Neural cell (in vitro differentiated cells): ENCODE measurements at regions not wholly inside any gene's neighbourhood (a gene's known extent, or its start where the extent isn't known, plus 50 kb on each side); places are given as distances from the start of the nearest gene placed in this dataset.
A peak's percentile ranks its signal among the peaks of the same experiment; 100 is the strongest.

Experiments used
- H2AFZ ChIP-seq: fragments of 200-600, 300-800 bp; sonication (generic), shearing (Covaris generic); 2 replicates; pipeline ENCODE4 v1.6.0; 2014; ENCODE audit warnings: low read depth, mild to moderate bottlenecking, antibody characterized with exemption, low read length, moderate library complexity
- H3F3A ChIP-seq: fragments of 200-600 bp; shearing (Covaris generic); 2 replicates; pipeline ENCODE4 v1.6.1; 2016; ENCODE audit warnings: mild to moderate bottlenecking, moderate library complexity, mixed read lengths, antibody characterized with exemption, low read length; ENCODE audit not compliant: insufficient read depth, poor library complexity, severe bottlenecking
- H3K27ac ChIP-seq: fragments of 200-600, 300-800 bp; sonication (generic), shearing (Covaris generic); 2 replicates; pipeline ENCODE4 v1.5.1; 2014; ENCODE audit warnings: mild to moderate bottlenecking, low read length, moderate library complexity
- H3K27me3 ChIP-seq: fragments of 300-800, 200-600 bp; sonication (generic), shearing (Covaris generic); 2 replicates; pipeline ENCODE4 v1.6.0; 2014; ENCODE audit warnings: mild to moderate bottlenecking, low read depth, low read length, moderate library complexity; ENCODE audit not compliant: insufficient read depth
- H3K36me3 ChIP-seq: fragments of 300-800, 200-600 bp; sonication (generic), shearing (Covaris generic); 2 replicates; pipeline ENCODE4 v1.5.1; 2014; ENCODE audit warnings: mild to moderate bottlenecking, antibody characterized with exemption, low read length, moderate library complexity; ENCODE audit not compliant: insufficient read depth
- H3K4me2 ChIP-seq: fragments of 300-800, 200-600 bp; sonication (generic), shearing (Covaris generic); 2 replicates; pipeline ENCODE4 v1.6.0; 2014; ENCODE audit warnings: mild to moderate bottlenecking, low read length
- H3K4me3 ChIP-seq: fragments of 300-800, 200-600 bp; sonication (generic), shearing (Covaris generic); 2 replicates; pipeline ENCODE4 v1.5.1; 2014; ENCODE audit warnings: mild to moderate bottlenecking, low read length, moderate library complexity
- H3K79me2 ChIP-seq: fragments of 200-600 bp; shearing (Covaris generic); replicated peaks from 2 replicates; pipeline ENCODE4 v1.6.0; 2014; ENCODE audit warnings: mild to moderate bottlenecking, low read length, moderate library complexity; ENCODE audit not compliant: insufficient read depth
- H3K9ac ChIP-seq: fragments of 300-800, 200-600 bp; sonication (generic), shearing (Covaris generic); 2 replicates; pipeline ENCODE4 v1.6.1; 2016; ENCODE audit warnings: mild to moderate bottlenecking, low read length, mixed read lengths
- H3K9me2 ChIP-seq: fragments of 200-600 bp; shearing (Covaris generic); 2 replicates; pipeline ENCODE4 v1.6.1; 2016; ENCODE audit warnings: mild to moderate bottlenecking, low read length, mixed read lengths; ENCODE audit not compliant: insufficient read depth
- H3K9me3 ChIP-seq: fragments of 200-600, 300-800 bp; sonication (generic), shearing (Covaris generic); 2 replicates; pipeline ENCODE4 v1.6.1; 2016; ENCODE audit warnings: mild to moderate bottlenecking, mixed run types, low read length, moderate library complexity, mixed read lengths
- H4K20me1 ChIP-seq: fragments of 200-600 bp; shearing (Covaris generic); 2 replicates; pipeline ENCODE4 v1.6.1; 2016; ENCODE audit warnings: mild to moderate bottlenecking, mixed run types; ENCODE audit not compliant: insufficient read depth
- EP300 ChIP-seq: fragments of 450-650 bp; conservative IDR thresholded peaks from 2 replicates; pipeline ENCODE4 v1.6.1; 2014; ENCODE audit warnings: antibody characterized with exemption, mild to moderate bottlenecking, moderate library complexity; ENCODE audit not compliant: poor library complexity, severe bottlenecking
- EZH2 ChIP-seq: fragments of 200-600, 300-800 bp; shearing (Covaris generic), sonication (generic); IDR thresholded peaks from 2 replicates; pipeline ENCODE4 v1.6.1; 2014; ENCODE audit warnings: antibody characterized with exemption, low read length, borderline replicate concordance, mild to moderate bottlenecking; ENCODE audit not compliant: insufficient read depth, poor library complexity, severe bottlenecking
- MXI1 ChIP-seq: fragments of 450-650 bp; conservative IDR thresholded peaks from 2 replicates; pipeline ENCODE4 v1.6.1; 2014; ENCODE audit warnings: antibody characterized with exemption, mild to moderate bottlenecking; ENCODE audit not compliant: poor library complexity, severe bottlenecking
- POLR2AphosphoS5 ChIP-seq: IDR thresholded peaks from 2 replicates; pipeline ENCODE4 v1.6.1; 2012
- RAD21 ChIP-seq: fragments of 450-650 bp; conservative IDR thresholded peaks from 2 replicates; pipeline ENCODE4 v1.6.1; 2014; ENCODE audit warnings: antibody characterized with exemption, mild to moderate bottlenecking, moderate library complexity
- REST ChIP-seq: IDR thresholded peaks from 2 replicates; pipeline ENCODE4 v1.6.1; 2012; ENCODE audit warnings: borderline replicate concordance
- SMC3 ChIP-seq: fragments of 450-650 bp; conservative IDR thresholded peaks from 2 replicates; pipeline ENCODE4 v1.6.1; 2014; ENCODE audit warnings: antibody characterized with exemption, mild to moderate bottlenecking, moderate library complexity; ENCODE audit not compliant: poor library complexity
- TAF1 ChIP-seq: IDR thresholded peaks from 2 replicates; pipeline ENCODE4 v1.6.1; 2012; ENCODE audit warnings: low read depth
- TF ChIP-seq, protein P1 (sequence below): fragments of 450-650 bp; IDR thresholded peaks from 2 replicates; pipeline ENCODE4 v1.5.1; 2014; ENCODE audit warnings: antibody characterized with exemption, mild to moderate bottlenecking, moderate library complexity; ENCODE audit not compliant: poor library complexity, severe bottlenecking

- H3K27ac ChIP-seq = peak overlapping the region; percentile 9
- H3K9me3 ChIP-seq = no peaks in the 10 kb centered on the region
- H3K9me2 ChIP-seq = no peaks in the 10 kb centered on the region
- no peaks in the 10 kb centered on the region for H4K20me1 ChIP-seq
- H3K9ac ChIP-seq = no peak overlapping the region
- no peak overlapping the region for H2AFZ ChIP-seq
- no peaks in the 10 kb centered on the region for H3F3A ChIP-seq
- no peak overlapping the region for H3K4me2 ChIP-seq
- H3K36me3 ChIP-seq = no peaks in the 10 kb centered on the region
- no peaks in the 10 kb centered on the region for H3K79me2 ChIP-seq
- TF ChIP-seq, protein P1, sequence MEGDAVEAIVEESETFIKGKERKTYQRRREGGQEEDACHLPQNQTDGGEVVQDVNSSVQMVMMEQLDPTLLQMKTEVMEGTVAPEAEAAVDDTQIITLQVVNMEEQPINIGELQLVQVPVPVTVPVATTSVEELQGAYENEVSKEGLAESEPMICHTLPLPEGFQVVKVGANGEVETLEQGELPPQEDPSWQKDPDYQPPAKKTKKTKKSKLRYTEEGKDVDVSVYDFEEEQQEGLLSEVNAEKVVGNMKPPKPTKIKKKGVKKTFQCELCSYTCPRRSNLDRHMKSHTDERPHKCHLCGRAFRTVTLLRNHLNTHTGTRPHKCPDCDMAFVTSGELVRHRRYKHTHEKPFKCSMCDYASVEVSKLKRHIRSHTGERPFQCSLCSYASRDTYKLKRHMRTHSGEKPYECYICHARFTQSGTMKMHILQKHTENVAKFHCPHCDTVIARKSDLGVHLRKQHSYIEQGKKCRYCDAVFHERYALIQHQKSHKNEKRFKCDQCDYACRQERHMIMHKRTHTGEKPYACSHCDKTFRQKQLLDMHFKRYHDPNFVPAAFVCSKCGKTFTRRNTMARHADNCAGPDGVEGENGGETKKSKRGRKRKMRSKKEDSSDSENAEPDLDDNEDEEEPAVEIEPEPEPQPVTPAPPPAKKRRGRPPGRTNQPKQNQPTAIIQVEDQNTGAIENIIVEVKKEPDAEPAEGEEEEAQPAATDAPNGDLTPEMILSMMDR = no peak
- TF ChIP-seq EP300 (no peak), RAD21 (no peak), MXI1 (no peak), EZH2 (no peak), POLR2AphosphoS5 (no peak), SMC3 (no peak), REST (no peak), TAF1 (no peak)
- H3K4me3 ChIP-seq = no peak overlapping the region
- H3K27me3 ChIP-seq = no peaks in the 10 kb centered on the region
These were observed 359.3 kb upstream of the TSHZ3 start for GRCh38 chr19:31708520-31708919.

GRCh38 chr19:31709476-31709875 is 360.2 kb upstream of the TSHZ3 start:
- TF ChIP-seq EZH2 (no peak), TAF1 (no peak), EP300 (no peak), REST (no peak), SMC3 (no peak), RAD21 (no peak), MXI1 (no peak), POLR2AphosphoS5 (no peak)
- TF ChIP-seq, protein P1 = no peak
- H3K4me3 ChIP-seq = no peak overlapping the region
- no peaks in the 10 kb centered on the region for H3K9me2 ChIP-seq
- H3K36me3 ChIP-seq = no peaks in the 10 kb centered on the region
- H3F3A ChIP-seq = no peaks in the 10 kb centered on the region
- no peaks in the 10 kb centered on the region for H3K9me3 ChIP-seq
- no peak overlapping the region for H3K9ac ChIP-seq
- no peaks in the 10 kb centered on the region for H4K20me1 ChIP-seq
- no peaks in the 10 kb centered on the region for H3K27me3 ChIP-seq
- no peaks in the 10 kb centered on the region for H3K79me2 ChIP-seq
- no peak overlapping the region for H3K27ac ChIP-seq
- H2AFZ ChIP-seq = no peak overlapping the region
- H3K4me2 ChIP-seq = no peak overlapping the region
